BLaER1 treated with 17β-estradiol and CSF1 and Interleukin-3, amounts not matched to agents 10 nM and 100 nM (cell line): ENCODE measurements at regions not wholly inside any gene's neighbourhood (a gene's known extent, or its start where the extent isn't known, plus 50 kb on each side); places are given as distances from the start of the nearest gene placed in this dataset.

Experiments used
- H3K27ac ChIP-seq, 11 experiments: shearing (Covaris generic); formaldehyde crosslinking; 2 replicates each; pipeline ENCODE4 v1.8.1; 2022
- H3K27me3 ChIP-seq, 11 experiments: shearing (Covaris generic); formaldehyde crosslinking; 2 replicates each; pipeline ENCODE4 v1.8.1; 2022
- H3K36me3 ChIP-seq, 11 experiments: shearing (Covaris generic); formaldehyde crosslinking; 2 replicates each; pipeline ENCODE4 v1.8.1; 2022
- H3K4me1 ChIP-seq, 10 experiments: shearing (Covaris generic); formaldehyde crosslinking; 2 replicates each; pipeline ENCODE4 v1.8.1; 2022
- H3K4me2 ChIP-seq, 11 experiments: shearing (Covaris generic); formaldehyde crosslinking; 2 replicates each; pipeline ENCODE4 v1.8.1; 2022
- H3K4me3 ChIP-seq, 10 experiments: shearing (Covaris generic); formaldehyde crosslinking; 2 replicates each; pipeline ENCODE4 v1.8.1; 2022
- H3K9ac ChIP-seq, 11 experiments: shearing (Covaris generic); formaldehyde crosslinking; 2 replicates each; pipeline ENCODE4 v1.8.1; 2022
- H3K9me3 ChIP-seq, 11 experiments: shearing (Covaris generic); formaldehyde crosslinking; replicated peaks in 1 of 11; 2 replicates each; pipeline ENCODE4 v1.8.1; 2022
- H4K20me1 ChIP-seq, 11 experiments: shearing (Covaris generic); formaldehyde crosslinking; 2 replicates each; pipeline ENCODE4 v1.8.1; 2022
- Cebpa-rat ChIP-seq, 11 experiments: shearing (Covaris generic); IDR thresholded peaks; 2 replicates each; pipeline ENCODE4 v1.8.1; 2022

DNA sequence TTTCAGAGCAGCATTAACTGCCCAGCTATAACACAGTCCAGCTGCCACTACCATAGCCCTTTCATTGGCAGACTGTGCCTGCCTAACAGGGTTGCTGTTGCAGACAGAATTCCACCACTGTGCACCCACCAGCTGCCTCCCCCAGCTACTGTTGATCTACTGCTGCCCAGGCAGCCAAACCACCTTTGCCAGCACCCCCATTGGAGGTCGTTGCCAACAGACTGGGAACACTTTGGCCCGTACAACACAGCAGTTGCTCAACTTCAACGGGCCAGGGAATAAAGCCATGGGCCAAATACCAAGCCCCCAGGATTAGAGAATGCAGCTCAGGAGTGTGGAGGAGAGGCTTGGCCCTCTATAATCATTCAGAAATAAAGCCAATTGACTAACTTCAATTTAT is 473.6 kb downstream of the CDH11 start:
- Histone ChIP-seq H3K9me3 (peaks cover 0 to 16% (median 8%) of the 10 kb centered on the region in 11 experiments; a peak in 9 of 22 replicates), H3K4me1 (no peaks in the 10 kb centered on the region), H3K9ac (no peak overlapping the region), H3K27me3 (no peaks in the 10 kb centered on the region), H3K27ac (no peak overlapping the region), H3K4me2 (no peak overlapping the region), H3K4me3 (no peak overlapping the region), H3K36me3 (no peaks in the 10 kb centered on the region), H4K20me1 (no peaks in the 10 kb centered on the region)
- TF ChIP-seq Cebpa-rat (IDR thresholded peaks at IDR 0.05): no peak

GRCh38 chr16:64641343-64641742 is 480.5 kb downstream of the CDH11 start:
- Histone ChIP-seq H3K27me3 (no peaks in the 10 kb centered on the region), H3K36me3 (no peaks in the 10 kb centered on the region), H3K4me3 (no peak overlapping the region), H3K9me3 (no peaks in the 10 kb centered on the region; a peak in 1 of 22 replicates), H4K20me1 (no peaks in the 10 kb centered on the region), H3K4me2 (no peak overlapping the region), H3K27ac (no peak overlapping the region), H3K4me1 (no peaks in the 10 kb centered on the region), H3K9ac (no peak overlapping the region)
- TF ChIP-seq Cebpa-rat (IDR thresholded peaks at IDR 0.05): no peak

DNA sequence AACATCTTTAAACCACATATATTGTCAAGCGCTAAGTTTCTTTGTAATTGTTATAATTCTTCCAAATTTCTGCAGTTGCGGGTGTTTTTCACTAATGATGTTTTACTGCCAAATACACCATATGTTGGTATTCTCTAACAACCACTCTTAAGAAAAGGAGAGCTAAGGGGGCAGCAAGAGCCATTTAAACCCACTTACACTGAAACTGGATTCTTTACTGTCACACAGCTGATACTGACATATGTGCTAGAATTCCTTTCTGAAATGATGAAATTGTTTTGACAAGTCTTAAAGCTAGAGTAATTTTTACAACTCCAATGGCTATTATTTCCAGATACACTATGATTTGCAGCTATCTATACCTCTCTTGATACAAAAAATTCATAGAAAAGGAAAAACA is 483.1 kb downstream of the CDH11 start:
- no peak for TF ChIP-seq Cebpa-rat (IDR thresholded peaks at IDR 0.05)
- Histone ChIP-seq H3K4me3 (no peak overlapping the region), H3K9me3 (no peaks in the 10 kb centered on the region), H4K20me1 (no peaks in the 10 kb centered on the region), H3K27me3 (no peaks in the 10 kb centered on the region), H3K27ac (no peak overlapping the region), H3K36me3 (no peaks in the 10 kb centered on the region), H3K9ac (no peak overlapping the region), H3K4me2 (no peak overlapping the region), H3K4me1 (no peaks in the 10 kb centered on the region)

DNA sequence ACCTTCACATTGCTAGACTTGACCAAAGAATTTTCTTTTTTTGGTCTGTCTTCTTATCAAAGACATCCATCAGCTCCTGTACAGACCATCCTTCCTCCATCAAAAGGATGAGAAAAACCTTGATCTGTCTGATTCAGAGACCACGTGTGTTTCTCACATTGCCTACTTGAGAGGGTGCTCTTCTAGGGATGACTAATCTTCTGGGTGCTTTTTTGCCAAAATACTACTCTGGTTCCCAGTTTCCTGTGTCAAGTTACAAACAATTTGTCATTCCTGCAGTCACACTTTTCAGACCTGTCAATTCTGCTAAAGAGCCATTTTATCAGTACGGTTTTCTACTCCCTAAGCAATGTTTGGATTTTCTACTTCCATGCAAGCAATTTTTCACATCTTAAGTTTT is 492.2 kb downstream of the CDH11 start:
- H3K4me2 ChIP-seq: no peak overlapping the region
- H3K27ac ChIP-seq: no peak overlapping the region
- H4K20me1 ChIP-seq: no peaks in the 10 kb centered on the region
- H3K9me3 ChIP-seq: no peaks in the 10 kb centered on the region
- H3K4me3 ChIP-seq: no peak overlapping the region
- H3K9ac ChIP-seq: no peak overlapping the region
- no peak for TF ChIP-seq Cebpa-rat (IDR thresholded peaks at IDR 0.05)
- H3K27me3 ChIP-seq: no peaks in the 10 kb centered on the region
- H3K4me1 ChIP-seq: no peaks in the 10 kb centered on the region
- H3K36me3 ChIP-seq: no peaks in the 10 kb centered on the region

- no peaks in the 10 kb centered on the region for H3K4me1 ChIP-seq
- no peaks in the 10 kb centered on the region for H3K36me3 ChIP-seq
- no peak overlapping the region for H3K4me2 ChIP-seq
- H3K27ac ChIP-seq: no peak overlapping the region
- H4K20me1 ChIP-seq: no peaks in the 10 kb centered on the region
- H3K27me3 ChIP-seq: no peaks in the 10 kb centered on the region
- H3K4me3 ChIP-seq: no peak overlapping the region
- no peak for TF ChIP-seq Cebpa-rat (IDR thresholded peaks at IDR 0.05)
- H3K9me3 ChIP-seq: no peaks in the 10 kb centered on the region
- no peak overlapping the region for H3K9ac ChIP-seq
Measured at GRCh38 chr16:64627781-64628180, 494.1 kb downstream of the CDH11 start.

DNA sequence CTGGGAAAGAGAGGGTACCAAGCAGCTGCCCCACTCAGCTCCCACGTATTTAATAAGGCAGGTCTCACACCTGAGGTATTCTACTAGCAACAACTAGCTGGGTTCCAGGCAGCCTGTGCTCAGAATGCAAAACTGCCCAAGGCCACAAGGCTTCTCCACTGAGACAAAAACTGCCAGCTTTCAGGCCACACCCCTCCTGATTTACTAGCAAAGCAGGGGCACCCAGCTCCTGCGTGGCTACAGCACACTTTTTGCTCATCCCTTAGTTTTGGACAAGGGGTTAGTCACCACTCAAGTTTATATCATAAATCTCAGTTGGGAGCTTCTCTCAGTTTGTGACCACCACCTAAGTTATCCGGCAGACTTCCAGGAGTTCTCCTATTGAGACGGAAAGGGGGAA is 494.6 kb downstream of the CDH11 start:
- Histone ChIP-seq H3K4me1 (no peaks in the 10 kb centered on the region), H3K9ac (no peak overlapping the region), H3K27me3 (no peaks in the 10 kb centered on the region), H4K20me1 (no peaks in the 10 kb centered on the region), H3K4me2 (no peak overlapping the region), H3K36me3 (no peaks in the 10 kb centered on the region), H3K9me3 (no peaks in the 10 kb centered on the region), H3K27ac (no peak overlapping the region), H3K4me3 (no peak overlapping the region)
- no peak for TF ChIP-seq Cebpa-rat (IDR thresholded peaks at IDR 0.05)

- no peak overlapping the region for H3K27ac ChIP-seq
- no peaks in the 10 kb centered on the region for H3K36me3 ChIP-seq
- H3K9me3 ChIP-seq: no peaks in the 10 kb centered on the region
- no peaks in the 10 kb centered on the region for H4K20me1 ChIP-seq
- TF ChIP-seq Cebpa-rat (IDR thresholded peaks at IDR 0.05): no peak
- H3K27me3 ChIP-seq: no peaks in the 10 kb centered on the region
- no peaks in the 10 kb centered on the region for H3K4me1 ChIP-seq
- H3K4me3 ChIP-seq: no peak overlapping the region
- H3K4me2 ChIP-seq: no peak overlapping the region
- no peak overlapping the region for H3K9ac ChIP-seq
Measured at GRCh38 chr16:64626776-64627175, 495.1 kb downstream of the CDH11 start.

DNA sequence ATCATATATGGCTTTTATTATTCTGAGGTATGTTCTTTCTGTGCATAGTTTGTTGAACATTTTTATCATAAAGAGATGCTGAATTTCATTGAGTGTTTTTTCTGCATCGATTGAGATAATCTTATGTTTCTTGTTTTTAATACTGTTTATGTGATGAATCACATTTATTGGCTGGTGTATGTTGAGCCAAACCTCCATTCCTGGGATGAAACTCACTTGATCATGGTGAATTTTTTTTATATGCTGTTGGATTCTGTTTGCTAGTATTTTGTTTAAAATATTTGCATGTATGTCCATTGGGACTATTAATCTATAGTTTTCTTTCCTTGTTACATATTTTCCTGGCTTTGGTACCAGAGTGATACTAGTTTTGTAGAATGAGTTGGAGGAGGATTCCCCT is 500.2 kb downstream of the CDH11 start:
- Histone ChIP-seq H3K9me3 (no peaks in the 10 kb centered on the region), H3K4me3 (no peak overlapping the region), H3K9ac (no peak overlapping the region), H4K20me1 (no peaks in the 10 kb centered on the region), H3K27me3 (no peaks in the 10 kb centered on the region), H3K4me1 (no peaks in the 10 kb centered on the region), H3K36me3 (no peaks in the 10 kb centered on the region), H3K27ac (no peak overlapping the region), H3K4me2 (no peak overlapping the region)
- no peak for TF ChIP-seq Cebpa-rat (IDR thresholded peaks at IDR 0.05)

- H3K9me3 ChIP-seq: peaks cover 0 to 5% (median 0%) of the 10 kb centered on the region in 11 experiments; a peak in 1 of 22 replicates
Measured at GRCh38 chr16:64617836-64618476, 503.9 kb downstream of the CDH11 start.

GRCh38 chr16:64615630-64616280 is 506.1 kb downstream of the CDH11 start:
- Histone ChIP-seq H3K4me1 (no peaks in the 10 kb centered on the region), H3K9ac (no peak overlapping the region), H3K27ac (no peak overlapping the region), H3K27me3 (no peaks in the 10 kb centered on the region), H3K4me2 (no peak overlapping the region), H4K20me1 (no peaks in the 10 kb centered on the region), H3K36me3 (no peaks in the 10 kb centered on the region), H3K9me3 (peaks cover 0 to 5% (median 0%) of the 10 kb centered on the region in 11 experiments; a peak in 1 of 22 replicates), H3K4me3 (no peak overlapping the region)
- TF ChIP-seq Cebpa-rat (IDR thresholded peaks at IDR 0.05): no peak

More at GRCh38 chr16:64617836-64618476, 503.9 kb downstream of the CDH11 start:
- no peak for TF ChIP-seq Cebpa-rat (IDR thresholded peaks at IDR 0.05)
- no peak overlapping the region for H3K27ac ChIP-seq
- H3K9ac ChIP-seq: no peak overlapping the region
- no peaks in the 10 kb centered on the region for H3K36me3 ChIP-seq
- no peak overlapping the region for H3K4me3 ChIP-seq
- H3K27me3 ChIP-seq: no peaks in the 10 kb centered on the region
- no peak overlapping the region for H3K4me2 ChIP-seq
- no peaks in the 10 kb centered on the region for H3K4me1 ChIP-seq
- no peaks in the 10 kb centered on the region for H4K20me1 ChIP-seq
